GM19023 (cell line): ENCODE measurements at regions not wholly inside any gene's neighbourhood (a gene's known extent, or its start where the extent isn't known, plus 50 kb on each side); places are given as distances from the start of the nearest gene placed in this dataset.

ENCODE experiments used
- ATAC-seq: cut with Tn5 transposase; IDR thresholded peaks from one replicate; pipeline ENCODE4 v1.9.1; 2021; ENCODE audit warnings: mild to moderate bottlenecking, moderate library complexity; ENCODE audit not compliant: unreplicated experiment

DNA sequence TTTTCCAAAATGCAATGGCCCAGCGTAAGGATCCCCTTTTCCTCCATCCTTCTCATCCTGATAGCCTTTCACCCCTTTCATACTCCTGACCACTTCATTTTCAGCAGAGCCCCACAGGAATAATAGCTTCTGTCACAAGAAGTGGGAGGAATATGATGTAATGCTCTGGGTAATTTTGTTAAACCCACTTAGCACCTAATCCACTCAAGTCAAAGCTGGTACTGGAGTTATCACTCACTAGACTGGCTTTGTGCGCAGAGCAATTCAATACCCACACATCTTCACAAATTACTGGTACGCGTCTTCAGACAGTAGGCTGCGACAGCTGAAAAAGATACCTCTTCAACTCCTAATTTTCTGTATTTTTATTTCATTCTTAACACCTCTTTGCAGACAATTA lies 2232.8 kb upstream of the WWC1 start:
- ATAC-seq = no peak

DNA sequence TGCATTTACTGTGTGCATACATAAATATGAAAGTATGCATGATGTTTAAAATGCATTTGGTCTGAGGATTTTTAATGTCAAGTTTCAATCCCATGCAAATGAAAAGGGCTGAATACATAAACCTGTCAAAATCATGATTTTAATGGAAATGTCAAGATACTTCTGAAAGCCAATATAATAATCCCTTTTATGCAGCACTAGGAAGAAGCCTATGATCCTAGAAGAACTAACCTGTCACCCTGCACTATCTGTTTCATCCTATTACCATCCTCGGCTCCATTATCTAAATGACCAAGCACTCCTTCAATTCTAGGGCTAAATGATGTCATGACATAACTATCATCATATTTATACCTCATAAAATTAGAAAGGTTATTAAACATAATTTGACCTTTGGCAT lies 2229.4 kb upstream of the WWC1 start:
- no peak for ATAC-seq

DNA sequence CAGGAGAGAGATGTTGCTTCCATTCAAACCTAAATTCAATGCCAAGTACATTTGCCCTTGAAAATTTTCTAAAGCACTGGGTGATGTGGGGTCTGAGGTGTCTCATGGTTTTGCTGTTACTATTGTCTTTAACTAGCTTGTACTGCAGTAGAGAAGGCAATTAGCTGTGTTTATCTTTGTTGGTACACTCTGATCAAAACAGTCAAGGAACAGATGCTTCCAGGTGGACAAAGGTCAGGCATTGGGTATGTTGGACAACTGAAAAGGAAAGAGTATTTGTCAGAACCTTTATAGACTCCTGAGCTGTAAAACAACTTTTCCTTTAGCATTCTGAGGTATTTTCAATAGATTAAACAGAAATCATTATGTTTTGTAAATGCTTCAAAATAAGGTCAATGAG lies 2228.7 kb upstream of the WWC1 start:
- ATAC-seq = no peak

DNA sequence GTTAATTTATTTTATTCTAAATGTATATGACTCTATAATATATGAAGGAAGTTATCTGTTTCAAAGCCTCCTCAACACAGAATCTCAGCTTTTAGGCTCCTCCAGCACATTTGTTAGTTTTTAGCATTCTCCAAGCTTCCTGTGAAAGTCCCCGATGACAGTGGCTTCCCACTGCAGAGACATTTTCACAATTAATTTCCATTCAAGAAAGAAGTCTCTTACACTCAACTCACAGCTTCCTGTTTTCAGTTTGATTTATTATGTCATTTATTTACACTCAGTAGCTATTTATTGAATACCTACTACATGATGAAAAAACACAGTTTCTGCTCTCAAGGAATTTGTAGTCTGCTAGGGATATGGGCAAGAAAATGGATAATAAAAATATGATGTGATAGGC lies 2228.2 kb upstream of the WWC1 start:
- ATAC-seq = no peak

DNA sequence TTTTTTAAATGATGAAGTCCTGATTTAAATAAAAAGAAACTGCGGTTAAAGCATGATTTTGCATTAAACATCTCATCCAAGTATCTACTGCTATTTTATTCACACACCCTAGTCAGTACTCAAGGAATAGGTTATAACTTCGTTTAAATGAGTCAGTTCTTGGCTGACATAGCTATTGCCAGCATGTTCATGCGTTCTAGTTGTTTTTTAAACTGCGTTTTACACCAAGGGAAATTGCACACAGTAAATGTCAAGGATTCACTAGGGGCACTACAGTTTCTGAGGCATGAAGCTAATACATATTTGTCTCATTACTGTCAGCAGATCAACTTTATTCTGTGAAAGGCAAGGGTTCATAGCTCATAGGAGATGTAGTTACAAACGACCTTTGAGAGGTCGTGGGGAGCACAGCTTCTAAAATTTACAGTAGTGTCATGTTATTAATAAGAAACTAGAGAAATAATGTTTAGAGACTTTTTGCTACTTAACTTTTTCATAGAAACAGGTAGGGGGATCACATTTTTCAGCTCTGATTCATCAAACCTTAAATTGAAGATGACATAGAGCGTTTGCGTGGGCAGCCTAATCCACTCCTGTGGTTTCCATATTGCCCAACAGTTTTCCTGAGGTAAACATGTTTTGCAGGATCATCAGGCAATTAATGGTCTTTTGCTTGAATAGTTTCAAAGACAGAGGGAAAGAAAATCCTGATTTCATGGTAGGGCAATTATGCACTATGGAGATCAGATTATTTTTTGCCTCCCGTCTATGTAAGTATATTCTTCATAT lies 2222.7 kb upstream of the WWC1 start:
- ATAC-seq = no peak

DNA sequence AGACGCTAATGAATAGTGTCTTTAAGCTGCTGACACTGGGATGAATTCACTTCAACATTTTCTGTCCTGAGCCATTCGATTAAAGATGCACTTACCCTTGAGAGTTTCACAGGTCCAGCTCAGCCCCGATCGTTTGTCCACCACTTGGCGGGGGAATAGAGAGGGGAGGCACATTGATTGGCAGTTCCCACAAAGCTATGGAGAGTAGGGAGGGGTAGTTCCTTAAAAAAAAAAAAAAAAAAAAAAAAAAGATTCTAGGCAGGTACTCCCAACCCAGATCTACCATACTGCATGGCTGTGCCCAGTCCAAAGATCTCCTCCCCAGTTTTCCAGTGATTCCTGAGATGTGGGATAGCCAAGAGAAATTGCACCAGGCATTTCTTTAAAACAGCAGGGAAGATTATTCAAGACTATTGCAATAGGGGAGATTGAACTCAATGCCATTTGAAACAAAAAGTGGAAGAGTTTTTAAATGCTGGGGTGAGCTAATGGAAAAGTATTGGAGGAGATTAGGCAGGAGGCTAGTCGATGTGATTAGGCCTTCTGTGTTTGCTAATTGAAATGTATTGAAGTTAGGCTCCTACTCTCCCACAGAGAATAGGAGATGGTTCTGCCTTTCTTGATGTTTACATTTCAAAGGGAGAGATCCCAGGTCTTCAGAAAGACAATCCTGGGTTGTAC lies 2217.4 kb upstream of the WWC1 start:
- ATAC-seq = no peak

DNA sequence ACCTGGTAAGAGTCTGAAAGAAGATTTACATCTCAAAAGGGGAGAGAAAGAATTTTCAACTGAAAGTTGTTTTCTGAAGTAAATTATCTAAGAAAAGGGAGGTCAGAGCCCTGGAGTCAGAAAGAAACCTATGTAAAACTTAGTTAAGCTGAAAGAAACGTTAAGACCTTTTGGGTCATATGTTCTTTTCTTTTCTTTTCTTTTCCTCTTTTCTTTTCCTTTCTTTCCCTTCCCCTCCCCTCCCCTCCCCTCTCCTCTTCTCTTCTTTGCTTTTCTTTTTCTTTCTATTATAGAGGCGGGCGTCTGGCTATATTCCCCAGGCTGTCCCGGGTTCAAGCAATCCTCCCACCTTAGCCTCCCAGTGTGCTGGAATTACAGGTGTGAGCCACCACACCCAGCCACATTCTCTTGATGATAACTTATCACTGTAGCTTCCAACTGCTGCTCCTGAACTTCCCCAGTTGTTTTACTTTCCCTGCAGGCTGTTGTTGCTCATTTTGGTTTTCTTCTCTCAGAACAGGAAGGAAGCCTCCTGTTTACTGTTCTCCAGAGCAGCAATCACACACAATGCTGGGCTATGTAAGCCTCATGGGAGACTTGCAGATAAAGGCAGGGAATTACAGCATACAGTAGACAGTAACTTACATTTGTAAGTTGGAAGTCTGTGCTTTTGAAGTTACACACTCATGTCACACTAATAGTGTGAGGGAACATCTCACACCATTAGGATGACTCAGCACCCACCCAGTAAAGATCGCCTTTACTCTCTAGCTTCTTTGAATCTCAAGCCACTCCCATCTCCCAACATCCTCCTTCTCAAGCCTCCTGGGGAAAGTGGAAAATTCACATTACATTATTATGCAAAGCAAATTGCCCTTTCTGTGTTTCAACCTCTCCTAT lies 2216.6 kb upstream of the WWC1 start:
- ATAC-seq = no peak

- ATAC-seq = no peak
These were observed 2208.1 kb upstream of the WWC1 start for GRCh38 chr5:166083183-166083959.

- no peak for ATAC-seq
These were observed 2204.9 kb upstream of the WWC1 start for GRCh38 chr5:166086568-166086967.

GRCh38 chr5:166088389-166089039 lies 2202.9 kb upstream of the WWC1 start:
- ATAC-seq = no peak

GRCh38 chr5:166091931-166092330 lies 2199.5 kb upstream of the WWC1 start:
- ATAC-seq = no peak

DNA sequence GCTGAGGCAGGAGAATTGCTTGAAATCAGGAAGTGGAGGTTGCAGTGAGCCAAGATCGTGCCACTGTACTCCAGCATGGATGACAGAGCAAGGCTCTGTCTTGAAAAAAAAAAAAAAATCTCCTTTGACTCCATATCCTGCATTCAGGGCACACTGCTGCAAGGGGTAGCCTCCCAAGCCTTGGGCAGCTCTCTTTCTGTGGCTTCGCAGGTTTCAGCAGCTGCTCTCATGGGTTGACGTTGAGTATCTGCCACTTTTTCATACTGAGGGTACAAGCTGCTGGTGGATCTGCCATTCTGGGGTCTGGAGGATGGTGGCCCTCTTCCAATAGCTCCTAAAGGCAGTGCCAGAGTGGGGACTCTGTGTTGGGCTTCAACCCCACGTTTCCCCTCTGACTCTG lies 2198.1 kb upstream of the WWC1 start:
- ATAC-seq = no peak

GRCh38 chr5:166102947-166103346 lies 2188.5 kb upstream of the WWC1 start:
- no peak for ATAC-seq

- no peak for ATAC-seq
These were observed 2180.4 kb upstream of the WWC1 start for GRCh38 chr5:166111021-166111420.

- no peak for ATAC-seq
These were observed 2174.1 kb upstream of the WWC1 start for GRCh38 chr5:166117072-166118066.

GRCh38 chr5:166119506-166119905 lies 2171.9 kb upstream of the WWC1 start:
- ATAC-seq = no peak

DNA sequence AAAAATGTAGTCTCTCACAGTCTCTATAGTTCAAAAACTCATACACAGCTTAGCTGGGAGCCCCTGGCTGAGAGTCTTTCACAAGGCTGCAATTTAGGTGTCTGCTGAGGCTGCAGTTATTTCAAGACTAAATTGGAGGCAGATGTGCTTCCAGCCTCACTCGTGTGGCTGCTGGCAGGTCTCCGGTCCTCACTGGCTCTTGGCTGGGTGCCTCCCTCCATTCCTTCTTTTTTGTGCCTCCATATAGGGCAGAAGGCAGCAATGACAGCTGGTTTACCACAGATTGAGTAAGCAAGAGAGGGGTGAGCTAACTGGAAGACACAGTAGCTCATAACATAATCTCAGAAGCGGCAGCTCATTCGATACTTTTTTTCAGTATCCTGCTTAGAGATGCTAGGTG lies 2167.7 kb upstream of the WWC1 start:
- ATAC-seq = no peak

DNA sequence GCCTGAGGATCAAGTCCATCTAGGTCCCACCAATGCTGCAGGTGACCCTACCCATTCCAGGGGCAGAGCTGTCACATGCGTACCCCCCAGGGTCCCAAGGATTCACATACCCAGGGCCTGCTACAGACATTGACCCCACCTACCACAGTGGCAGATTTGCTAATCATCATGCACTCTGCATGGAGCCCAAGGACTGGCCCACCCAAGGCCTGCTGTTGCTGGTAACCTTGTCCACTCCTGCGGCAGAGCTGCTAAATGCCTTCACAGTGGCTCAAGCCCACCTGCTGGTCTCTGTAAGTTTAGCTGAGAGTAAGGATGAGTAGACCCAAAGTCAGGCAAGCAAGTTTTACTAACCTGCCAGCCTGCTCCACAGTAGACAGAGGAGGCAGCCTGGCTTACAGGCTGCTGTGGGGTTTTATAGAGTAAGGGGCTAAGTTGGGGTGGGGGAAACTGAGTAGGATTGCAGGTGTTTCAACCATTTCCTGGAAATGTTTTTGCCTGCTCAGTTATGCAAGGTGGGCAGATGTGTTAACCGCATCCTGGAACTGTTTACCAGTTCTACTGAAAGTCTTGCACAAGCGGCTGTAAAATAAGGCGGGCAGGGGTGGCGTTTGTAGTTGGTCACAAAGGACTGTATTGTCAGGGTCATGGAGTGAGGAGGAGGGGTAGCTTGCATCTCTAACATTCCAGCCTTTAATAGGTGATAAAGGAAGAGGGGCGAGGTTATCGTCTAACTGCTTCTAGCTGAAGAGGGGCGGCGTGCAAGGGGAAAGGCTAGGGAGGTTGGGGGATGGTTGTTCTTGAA lies 2163.5 kb upstream of the WWC1 start:
- no peak for ATAC-seq
